HG02970 (cell line): ENCODE measurements at regions not wholly inside any gene's neighbourhood (a gene's known extent, or its start where the extent isn't known, plus 50 kb on each side); places are given as distances from the start of the nearest gene placed in this dataset.

Experiments used
- ATAC-seq: cut with Tn5 transposase; IDR thresholded peaks from one replicate; pipeline ENCODE4 v1.9.1; 2021; ENCODE audit warnings: mild to moderate bottlenecking, moderate library complexity, moderate number of reproducible peaks; ENCODE audit not compliant: unreplicated experiment, low FRiP score

GRCh38 chr4:42327323-42327722 is 70.0 kb upstream of the SHISA3 start:
- no peak for ATAC-seq

GRCh38 chr4:42328978-42329377 is 68.3 kb upstream of the SHISA3 start:
- no peak for ATAC-seq

DNA sequence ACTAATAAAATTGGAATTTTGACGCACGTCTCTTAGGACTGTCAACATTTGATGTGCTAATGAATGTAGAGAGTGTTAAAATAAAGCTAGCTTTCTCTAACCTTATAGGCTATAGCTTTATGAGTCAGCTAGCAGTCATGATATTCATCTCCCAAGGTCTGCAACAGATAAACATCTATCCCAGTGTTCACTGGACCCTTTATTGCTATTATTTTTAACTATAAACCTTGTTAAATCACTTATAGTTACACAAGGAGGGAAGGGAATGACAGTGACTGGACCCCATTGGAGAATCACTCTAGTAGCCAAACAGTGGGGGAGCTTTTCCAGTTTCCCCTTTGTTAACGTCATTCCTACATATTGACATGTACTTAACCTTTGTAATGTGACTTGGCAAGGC is 67.9 kb upstream of the SHISA3 start:
- ATAC-seq: no peak

- ATAC-seq: no peak
Measured at GRCh38 chr4:42330002-42330592, 67.2 kb upstream of the SHISA3 start.

- no peak for ATAC-seq
Measured at GRCh38 chr4:42331040-42331439, 66.2 kb upstream of the SHISA3 start.

GRCh38 chr4:42331914-42332368 is 65.3 kb upstream of the SHISA3 start:
- ATAC-seq: no peak

GRCh38 chr4:42339935-42340406 is 57.3 kb upstream of the SHISA3 start:
- ATAC-seq: no peak

DNA sequence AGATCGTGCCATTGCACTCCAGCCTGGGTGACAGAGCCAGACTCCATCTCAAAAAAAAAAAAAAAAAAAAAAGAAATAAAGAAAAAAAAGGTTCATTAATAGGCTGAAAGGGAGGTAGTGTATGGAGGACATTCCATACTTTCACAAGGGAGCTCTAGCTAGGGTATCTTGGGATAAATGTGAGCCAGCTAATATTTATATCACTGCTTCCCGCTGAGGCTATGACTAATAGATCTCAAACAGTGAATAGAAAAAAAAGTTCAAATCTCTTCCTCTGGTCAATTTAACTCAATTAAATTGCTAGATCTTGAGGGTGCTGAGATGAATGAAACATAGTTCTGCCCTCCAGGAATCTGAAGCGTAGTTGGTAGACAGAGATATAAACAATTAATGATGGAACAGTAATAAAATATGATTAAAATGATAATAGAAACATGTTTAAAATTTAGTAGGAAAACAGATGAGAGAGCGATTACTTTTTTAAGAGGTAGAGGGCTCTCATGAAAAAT is 55.7 kb upstream of the SHISA3 start:
- ATAC-seq: no peak

- ATAC-seq: no peak
Measured at GRCh38 chr4:42342459-42342858, 54.8 kb upstream of the SHISA3 start.

GRCh38 chr4:42344309-42344708 is 53.0 kb upstream of the SHISA3 start:
- no peak for ATAC-seq

DNA sequence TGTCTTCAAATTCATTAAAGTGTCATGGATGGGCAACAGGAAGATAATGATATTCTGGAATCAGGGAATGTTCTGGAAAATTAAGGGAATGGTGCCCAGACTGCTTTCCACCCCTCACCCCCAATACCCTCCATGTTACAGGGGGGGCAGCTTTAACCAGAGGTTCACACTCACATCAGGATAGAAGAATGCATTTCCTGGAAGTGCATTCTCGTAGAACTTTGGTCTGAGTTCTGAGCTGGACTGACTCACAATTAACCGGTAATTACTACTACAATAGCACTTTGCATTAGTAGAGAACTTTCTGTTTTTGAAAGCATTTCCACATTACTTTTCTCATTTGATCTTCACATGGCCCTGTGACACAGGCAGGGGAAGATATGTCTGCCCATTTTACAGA is 52.5 kb upstream of the SHISA3 start:
- ATAC-seq: no peak

DNA sequence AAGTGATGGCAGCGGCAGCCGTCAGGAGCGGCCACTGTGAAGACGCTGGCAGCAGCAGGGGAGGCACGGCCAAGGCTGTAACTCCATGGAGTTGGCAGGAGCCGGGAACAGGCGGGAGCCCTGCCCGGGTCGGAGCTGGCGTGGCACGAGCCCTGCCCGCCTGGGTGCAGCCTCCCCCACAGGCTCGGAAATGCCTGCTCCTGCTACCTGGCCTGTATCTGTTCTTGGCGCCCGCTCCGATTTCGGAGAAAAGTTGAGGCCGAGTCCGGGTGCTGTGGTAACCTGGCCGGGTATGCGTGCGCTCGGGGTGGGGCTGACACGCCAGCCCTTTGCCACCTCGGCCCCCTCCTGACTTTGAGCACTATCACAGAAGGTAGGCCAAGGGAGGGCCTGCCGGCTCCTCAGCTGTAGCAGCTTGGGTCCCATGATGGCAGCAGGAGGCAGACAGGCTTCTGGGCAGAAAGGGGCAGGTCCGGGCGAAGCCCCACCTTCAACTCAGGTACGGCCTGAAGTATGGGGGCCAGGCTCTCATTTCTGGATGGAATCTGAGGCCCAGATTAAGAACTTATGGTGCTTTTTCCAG is 51.2 kb upstream of the SHISA3 start:
- no peak for ATAC-seq

- ATAC-seq: no peak
Measured at GRCh38 chr4:42347076-42347475, 50.2 kb upstream of the SHISA3 start.
